ENCODE measurements at regions not wholly inside any gene's neighbourhood (a gene's known extent, or its start where the extent isn't known, plus 50 kb on each side); places are given as distances from the start of the nearest gene placed in this dataset.

DNA sequence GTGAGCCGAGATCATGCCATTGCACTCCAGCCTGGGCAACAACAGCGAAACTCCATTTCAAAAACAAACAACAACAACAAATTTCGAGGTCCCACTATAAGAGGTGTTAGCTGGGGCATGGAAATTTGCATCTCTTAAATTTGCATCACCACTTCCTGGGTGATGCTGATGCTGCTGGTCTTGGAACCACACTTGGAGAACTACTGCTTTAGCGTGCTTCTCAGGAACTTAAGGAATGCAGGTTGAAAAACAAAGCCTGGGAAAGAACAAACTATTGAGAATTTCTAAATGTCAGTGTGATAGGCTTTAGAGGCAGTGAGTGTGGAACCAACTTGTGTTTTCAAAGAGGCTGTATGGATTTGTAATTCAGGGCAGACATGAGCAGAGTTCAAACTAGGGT is 858.4 kb upstream of the ARPP21 start:
- intact Hi-C loops (cut with micrococcal nuclease) = no loop called here
- DNase-seq (ENCODE audit: low read depth, low spot score) = no peak
- no TSS peak for BruUV-seq (replicated peaks)
- H3K9ac ChIP-seq (replicated peaks; ENCODE audit: extremely low read depth, insufficient read depth, low read length) = no peak overlapping the region
- FAIRE-seq = no peak
- H4K20me1 ChIP-seq (replicated peaks; ENCODE audit: control insufficient read depth, extremely low read depth, insufficient read depth, low read length) = no peaks in the 10 kb centered on the region
- no peaks in the 10 kb centered on the region for H3K4me1 ChIP-seq (ENCODE audit: control insufficient read depth, extremely low read depth, insufficient read depth, low read length)
- TF ChIP-seq JUN (IDR thresholded peaks at IDR 0.05; ENCODE audit: borderline replicate concordance, insufficient read depth, insufficient read length, low read depth) = no peak
- TF ChIP-seq MYC (IDR thresholded peaks at IDR 0.05; ENCODE audit: low read depth, low read length) = no peak
- TF ChIP-seq GATA2 (IDR thresholded peaks at IDR 0.05; ENCODE audit: insufficient read depth, insufficient read length, low read depth, low read length) = no peak
- TF ChIP-seq POLR2A (IDR thresholded peaks at IDR 0.05; ENCODE audit: low read depth, low read length) = no peak
- TF ChIP-seq, protein P1, sequence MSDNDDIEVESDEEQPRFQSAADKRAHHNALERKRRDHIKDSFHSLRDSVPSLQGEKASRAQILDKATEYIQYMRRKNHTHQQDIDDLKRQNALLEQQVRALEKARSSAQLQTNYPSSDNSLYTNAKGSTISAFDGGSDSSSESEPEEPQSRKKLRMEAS (IDR thresholded peaks at IDR 0.05; ENCODE audit: insufficient read depth, insufficient read length) = no peak
- no peak for TF ChIP-seq POLR2AphosphoS5 (IDR thresholded peaks at IDR 0.05; ENCODE audit: insufficient read depth, low read depth, low read length)
- TF ChIP-seq, protein P2, sequence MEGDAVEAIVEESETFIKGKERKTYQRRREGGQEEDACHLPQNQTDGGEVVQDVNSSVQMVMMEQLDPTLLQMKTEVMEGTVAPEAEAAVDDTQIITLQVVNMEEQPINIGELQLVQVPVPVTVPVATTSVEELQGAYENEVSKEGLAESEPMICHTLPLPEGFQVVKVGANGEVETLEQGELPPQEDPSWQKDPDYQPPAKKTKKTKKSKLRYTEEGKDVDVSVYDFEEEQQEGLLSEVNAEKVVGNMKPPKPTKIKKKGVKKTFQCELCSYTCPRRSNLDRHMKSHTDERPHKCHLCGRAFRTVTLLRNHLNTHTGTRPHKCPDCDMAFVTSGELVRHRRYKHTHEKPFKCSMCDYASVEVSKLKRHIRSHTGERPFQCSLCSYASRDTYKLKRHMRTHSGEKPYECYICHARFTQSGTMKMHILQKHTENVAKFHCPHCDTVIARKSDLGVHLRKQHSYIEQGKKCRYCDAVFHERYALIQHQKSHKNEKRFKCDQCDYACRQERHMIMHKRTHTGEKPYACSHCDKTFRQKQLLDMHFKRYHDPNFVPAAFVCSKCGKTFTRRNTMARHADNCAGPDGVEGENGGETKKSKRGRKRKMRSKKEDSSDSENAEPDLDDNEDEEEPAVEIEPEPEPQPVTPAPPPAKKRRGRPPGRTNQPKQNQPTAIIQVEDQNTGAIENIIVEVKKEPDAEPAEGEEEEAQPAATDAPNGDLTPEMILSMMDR (IDR thresholded peaks at IDR 0.05; ENCODE audit: extremely low read depth in 1 of 2, insufficient read depth in 1 of 2, low read depth in 1 of 2, low read length in 2 of 2) = no peak
- TF ChIP-seq FOS (IDR thresholded peaks at IDR 0.05; ENCODE audit: borderline replicate concordance, insufficient read depth, low read length) = no peak
- no peak for TF ChIP-seq EZH2 (IDR thresholded peaks at IDR 0.05; ENCODE audit: borderline replicate concordance, low read depth, low read length, severe bottlenecking)
- H3K9me3 ChIP-seq (replicated peaks; ENCODE audit: control insufficient read depth, insufficient read depth, low read length) = no peaks in the 10 kb centered on the region
- H3K4me2 ChIP-seq (ENCODE audit: insufficient read depth, low read length) = no peak overlapping the region
- H3K36me3 ChIP-seq (ENCODE audit: control insufficient read depth in 2 of 2, extremely low read depth in 1 of 2, insufficient read depth in 2 of 2, low read length in 2 of 2) = no peaks in the 10 kb centered on the region
- H3K9me1 ChIP-seq (replicated peaks; ENCODE audit: control insufficient read depth, extremely low read depth, insufficient read depth, low read length) = no peaks in the 10 kb centered on the region
- no peak overlapping the region for H2AFZ ChIP-seq (ENCODE audit: low read depth, low read length)
- CTCF ChIA-PET = no interaction called here
- POLR2A ChIA-PET = no interaction called here
- no peak overlapping the region for H3K4me3 ChIP-seq (replicated peaks in 1 of 3; ENCODE audit: insufficient read depth in 1 of 3, low read depth in 1 of 3, low read length in 3 of 3)
- H3K79me2 ChIP-seq (ENCODE audit: control insufficient read depth, insufficient read depth, low read length) = no peaks in the 10 kb centered on the region
- H3K27ac ChIP-seq (ENCODE audit: insufficient read depth, low read depth, low read length) = no peak overlapping the region
- H3K27me3 ChIP-seq (ENCODE audit: control insufficient read depth in 2 of 2, insufficient read depth in 2 of 2, low read length in 2 of 2) = no peaks in the 10 kb centered on the region
- dilution Hi-C loops (cut with MboI; ENCODE audit: extremely low pct_ligation_motif_present, low sequenced_read_pairs) = no loop called here

Data from endothelial cell of umbilical vein (primary cell).